Pons (tissue), 1 donor: ENCODE measurements at regions not wholly inside any gene's neighbourhood (a gene's known extent, or its start where the extent isn't known, plus 50 kb on each side); places are given as distances from the start of the nearest gene placed in this dataset.
"Not testable (repeated sequence)": the region's sequence is repeated elsewhere in the genome, so short reads cannot be mapped to it uniquely, and the experiment has no call there.

Experiments
- DNase-seq: peaks from one replicate; pipeline ENCODE4 v3.0.0-alpha.2; 2016; ENCODE audit warnings: low spot score

- DNase-seq = no peak
These were observed 222.6 kb upstream of the NDST3 start for GRCh38 chr4:117811731-117812130.

GRCh38 chr4:117814277-117815246 is 219.7 kb upstream of the NDST3 start:
- no peak for DNase-seq

GRCh38 chr4:117817301-117817700 is 217.0 kb upstream of the NDST3 start:
- no peak for DNase-seq

GRCh38 chr4:117821834-117822233 is 212.5 kb upstream of the NDST3 start:
- DNase-seq = no peak

GRCh38 chr4:117823388-117823787 is 210.9 kb upstream of the NDST3 start:
- no peak for DNase-seq

GRCh38 chr4:117825600-117825999 is 208.7 kb upstream of the NDST3 start:
- no peak for DNase-seq

- DNase-seq = no peak
These were observed 203.1 kb upstream of the NDST3 start for GRCh38 chr4:117831060-117831683.

- DNase-seq = no peak
These were observed 198.7 kb upstream of the NDST3 start for GRCh38 chr4:117835566-117835965.

- DNase-seq = no peak
These were observed 189.7 kb upstream of the NDST3 start for GRCh38 chr4:117844594-117844993.

- DNase-seq = no peak
These were observed 189.0 kb upstream of the NDST3 start for GRCh38 chr4:117845270-117845669.

- DNase-seq = no peak
These were observed 186.4 kb upstream of the NDST3 start for GRCh38 chr4:117847849-117848248.

GRCh38 chr4:117868201-117868600 is 166.1 kb upstream of the NDST3 start:
- DNase-seq = no peak

- no peak for DNase-seq
These were observed 160.5 kb upstream of the NDST3 start for GRCh38 chr4:117873779-117874178.

- no peak for DNase-seq
These were observed 160.1 kb upstream of the NDST3 start for GRCh38 chr4:117874216-117874615.

GRCh38 chr4:117889978-117890377 is 144.3 kb upstream of the NDST3 start:
- DNase-seq = no peak

- DNase-seq = peak; percentile 12
These were observed 141.1 kb upstream of the NDST3 start for GRCh38 chr4:117893207-117893606.

- DNase-seq = no peak
These were observed 135.8 kb upstream of the NDST3 start for GRCh38 chr4:117898496-117898895.

- no peak for DNase-seq
These were observed 133.5 kb upstream of the NDST3 start for GRCh38 chr4:117900832-117901231.

- no peak for DNase-seq
These were observed 126.6 kb upstream of the NDST3 start for GRCh38 chr4:117907646-117908045.

GRCh38 chr4:117908306-117909207 is 125.7 kb upstream of the NDST3 start:
- DNase-seq = no peak

- no peak for DNase-seq
These were observed 117.6 kb upstream of the NDST3 start for GRCh38 chr4:117916728-117917127.

- DNase-seq = not testable (repeated sequence)
These were observed 112.0 kb upstream of the NDST3 start for GRCh38 chr4:117922311-117922710.
